Activated T-cell treated with anti-CD3 and anti-CD28 coated beads for 4 hours (primary cell): ENCODE measurements at regions not wholly inside any gene's neighbourhood (a gene's known extent, or its start where the extent isn't known, plus 50 kb on each side); places are given as distances from the start of the nearest gene placed in this dataset.
"Not testable (repeated sequence)": the region's sequence is repeated elsewhere in the genome, so short reads cannot be mapped to it uniquely, and the experiment has no call there.

Experiments used
- DNase-seq: peaks from one replicate; pipeline ENCODE4 v3.0.0-alpha.2; 2020

DNA sequence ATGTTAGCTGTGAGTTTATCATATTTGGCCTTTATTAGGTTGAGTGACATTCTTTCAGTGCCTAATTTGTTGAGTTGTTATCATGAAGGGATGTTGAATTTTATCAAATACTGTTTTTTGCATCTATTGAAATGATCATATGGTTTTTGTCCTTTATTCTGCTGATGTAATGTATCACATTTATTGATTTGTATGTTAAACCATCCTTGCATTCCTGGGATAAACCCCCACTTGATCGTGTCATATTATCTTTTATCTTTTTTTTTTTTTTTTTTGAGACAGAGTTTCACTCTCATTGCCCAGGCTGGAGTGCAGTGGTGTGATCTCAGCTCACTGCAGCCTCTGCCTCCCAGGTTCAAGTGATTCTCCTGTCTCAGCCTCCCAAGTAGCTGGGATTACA, 51.9 kb upstream of the MFGE8 start:
- not testable (repeated sequence) for DNase-seq

DNA sequence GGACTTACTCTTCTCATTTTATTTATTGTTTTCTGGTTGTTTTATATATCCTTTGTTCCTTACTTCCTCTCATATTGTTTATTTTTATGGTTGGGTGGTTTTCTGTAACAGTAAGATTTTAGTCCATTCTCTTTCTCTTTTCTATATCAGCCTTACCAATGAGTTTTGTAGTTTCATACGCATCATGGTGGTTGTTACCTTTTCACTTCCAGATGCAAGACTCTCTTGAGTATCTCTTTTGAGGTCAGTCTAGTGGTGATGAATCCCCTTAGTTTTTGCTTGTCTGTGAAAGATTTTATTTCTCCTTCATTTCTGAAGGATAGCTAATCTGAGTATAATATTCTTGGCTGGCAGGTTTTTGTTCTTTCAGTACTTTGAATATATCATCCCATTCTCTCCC, 57.1 kb upstream of the MFGE8 start:
- DNase-seq, result no peak

DNA sequence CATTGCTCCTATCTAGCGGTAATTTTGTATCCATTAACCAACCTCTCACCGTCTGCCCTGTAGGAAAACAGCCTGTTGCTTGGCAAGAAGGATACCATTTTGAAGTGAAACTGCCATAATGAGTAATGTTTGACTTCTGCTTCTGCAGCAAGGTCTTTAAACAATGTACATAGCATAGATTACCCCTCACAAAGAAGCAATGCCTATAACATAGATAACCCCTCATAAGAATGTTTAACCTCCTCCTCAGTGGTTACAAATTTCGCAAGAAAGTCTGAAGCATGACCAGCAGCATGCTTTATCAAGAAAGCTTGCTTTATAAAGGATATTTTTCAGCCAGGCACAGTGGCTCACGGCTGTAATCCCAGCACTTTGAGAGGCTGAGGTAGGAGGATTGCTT, 61.2 kb upstream of the MFGE8 start:
- DNase-seq, result no peak

DNA sequence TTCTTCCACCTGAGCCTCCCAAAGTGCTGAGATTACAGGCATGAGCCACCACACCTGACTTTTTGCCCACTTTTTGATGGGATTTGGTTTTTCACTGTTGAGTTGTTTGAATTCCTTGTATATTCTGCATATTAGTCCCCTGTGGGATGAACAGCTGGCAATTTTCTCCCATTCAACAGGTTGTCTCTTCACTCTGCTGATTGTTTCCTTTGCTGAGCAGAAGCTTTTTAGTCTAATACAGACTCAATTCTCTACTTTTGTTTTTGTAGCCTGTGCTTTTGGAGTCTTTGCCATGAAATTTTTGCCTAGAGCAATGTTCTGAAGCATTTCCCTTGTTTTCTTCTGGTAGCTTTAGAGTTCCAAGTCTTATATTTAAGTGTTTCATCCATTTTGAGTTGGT, 62.7 kb upstream of the MFGE8 start:
- no peak for DNase-seq

DNA sequence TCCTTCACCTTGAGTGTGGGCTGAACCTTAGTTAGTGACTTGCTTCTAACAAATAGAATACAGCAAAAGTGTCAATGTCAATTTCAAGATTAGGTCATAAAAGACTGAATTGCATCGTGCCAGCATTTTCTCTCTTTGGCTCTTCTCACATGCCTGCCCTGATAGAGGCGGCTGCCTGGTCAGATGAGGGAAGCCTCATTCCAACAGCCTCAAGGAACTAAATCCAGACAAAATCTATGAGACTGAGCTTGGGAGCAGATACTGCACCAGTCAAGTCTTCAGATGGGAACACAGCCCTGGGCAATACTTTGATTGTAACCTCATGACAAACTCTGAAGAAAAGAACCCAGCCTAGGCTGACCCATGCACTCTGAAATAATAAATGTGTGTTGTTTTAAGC, 63.5 kb upstream of the MFGE8 start:
- no peak for DNase-seq

DNA sequence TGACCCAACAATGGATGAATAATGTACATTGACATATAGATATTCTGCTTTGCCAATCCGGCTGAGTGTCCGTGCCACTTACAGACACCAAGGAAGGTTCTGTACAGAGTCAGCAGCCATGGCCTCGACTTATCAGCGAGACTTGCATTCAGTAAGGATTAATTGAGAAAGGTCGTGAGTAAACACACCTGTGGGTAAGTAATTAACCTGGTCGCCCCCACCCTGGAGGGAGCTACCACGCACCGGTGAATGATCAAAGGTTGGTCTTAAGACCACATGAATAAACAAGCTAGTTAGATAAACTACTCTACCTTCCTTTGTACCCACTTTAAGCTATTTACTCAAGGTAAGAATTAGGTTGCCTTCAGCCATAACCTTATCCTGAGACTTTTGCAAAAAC, 66.5 kb upstream of the MFGE8 start:
- no peak for DNase-seq

DNA sequence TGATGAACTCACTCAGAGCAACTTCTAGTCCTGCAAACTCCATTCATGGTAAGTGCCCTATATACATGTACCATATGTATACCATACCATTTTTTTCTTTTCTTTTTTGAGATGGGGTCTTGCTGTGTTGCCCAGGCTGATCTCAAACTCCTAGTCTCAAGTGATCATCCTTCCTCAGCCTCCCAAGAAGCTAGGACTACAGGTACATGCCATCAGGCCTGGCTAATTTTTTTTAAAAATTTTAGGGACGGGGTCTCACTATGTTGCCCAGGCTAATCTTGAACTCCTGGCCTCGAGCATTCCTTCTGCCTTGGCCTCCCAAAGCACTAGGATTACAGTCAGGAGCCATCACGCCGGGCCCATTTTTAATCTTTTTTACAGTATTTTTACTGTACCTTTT, 67.3 kb upstream of the MFGE8 start:
- no peak for DNase-seq

DNA sequence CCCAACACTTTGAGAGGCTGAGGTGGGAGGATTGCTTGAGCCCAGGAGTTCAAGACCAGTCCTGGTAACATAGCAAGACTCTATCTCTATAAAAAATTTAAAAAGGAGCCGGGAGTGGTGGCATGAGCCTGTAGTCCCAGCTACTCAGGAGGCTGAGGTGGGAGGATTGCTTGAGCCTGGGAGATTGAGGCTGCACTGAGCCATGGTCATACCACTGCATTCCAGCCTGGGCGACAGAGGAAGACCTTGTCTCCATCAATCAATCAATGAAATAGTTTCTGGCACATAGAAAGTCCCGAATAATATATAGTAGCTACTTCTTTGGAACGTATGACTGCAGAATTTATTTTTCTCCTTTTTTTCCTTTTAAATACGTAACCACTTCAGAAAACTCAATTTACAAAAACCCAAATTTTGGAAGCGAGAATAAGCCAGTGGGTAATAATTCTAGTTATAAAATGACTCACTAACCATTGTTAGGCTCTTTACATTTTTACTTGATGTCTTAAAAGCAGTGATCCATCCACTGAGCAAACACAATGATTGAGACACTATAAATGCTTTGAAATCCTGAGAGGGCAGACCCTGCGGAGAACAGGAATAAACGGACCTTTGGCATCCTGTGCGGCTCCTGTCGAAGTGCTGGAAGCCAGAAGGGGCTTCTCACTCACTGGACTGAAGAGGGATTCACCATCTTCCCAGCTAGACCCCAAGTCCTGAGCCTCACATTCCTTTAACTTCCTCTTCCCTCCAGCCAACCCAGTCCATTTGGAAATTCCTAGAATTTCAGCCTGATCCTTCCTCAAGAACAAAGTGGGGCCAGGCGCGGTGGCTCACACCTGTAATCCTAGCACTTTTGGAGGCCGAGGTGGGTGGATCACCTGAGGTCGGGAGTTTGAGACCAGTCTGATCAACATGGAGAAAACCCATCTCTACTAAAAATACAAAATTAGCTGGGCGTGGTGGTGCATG, 68.4 kb upstream of the MFGE8 start:
- no peak for DNase-seq

DNA sequence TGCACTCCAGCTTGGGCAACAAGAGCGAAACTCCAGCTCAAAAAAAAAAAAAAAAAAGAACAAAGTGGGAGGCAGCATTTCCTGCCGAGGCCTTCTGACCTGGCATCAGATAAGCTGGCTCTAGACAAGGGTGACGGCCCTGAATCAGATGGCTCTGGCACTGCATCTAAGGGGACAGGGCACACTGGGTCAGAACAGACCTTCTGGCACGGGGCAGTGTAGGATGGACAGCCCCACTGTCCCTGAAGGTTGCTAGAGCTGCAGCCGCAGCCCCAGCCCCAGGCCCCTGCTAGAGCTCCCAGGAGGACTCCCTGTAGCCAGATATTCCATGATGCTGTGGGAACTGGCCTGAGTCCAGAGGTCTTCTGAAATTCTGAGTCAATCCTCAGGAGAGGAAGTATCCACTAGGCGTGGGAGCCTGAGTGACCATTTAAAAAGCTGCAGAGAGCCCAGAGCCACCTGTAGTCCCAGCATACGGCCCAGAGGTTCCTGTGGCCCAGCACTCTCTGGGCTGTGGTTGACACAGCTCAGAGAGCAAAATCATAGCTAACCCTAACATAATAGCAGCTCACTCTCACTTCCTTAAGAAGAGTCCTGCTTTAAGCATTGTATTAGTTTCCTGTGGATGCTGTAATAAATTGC, 69.2 kb upstream of the MFGE8 start:
- DNase-seq, result no peak

DNA sequence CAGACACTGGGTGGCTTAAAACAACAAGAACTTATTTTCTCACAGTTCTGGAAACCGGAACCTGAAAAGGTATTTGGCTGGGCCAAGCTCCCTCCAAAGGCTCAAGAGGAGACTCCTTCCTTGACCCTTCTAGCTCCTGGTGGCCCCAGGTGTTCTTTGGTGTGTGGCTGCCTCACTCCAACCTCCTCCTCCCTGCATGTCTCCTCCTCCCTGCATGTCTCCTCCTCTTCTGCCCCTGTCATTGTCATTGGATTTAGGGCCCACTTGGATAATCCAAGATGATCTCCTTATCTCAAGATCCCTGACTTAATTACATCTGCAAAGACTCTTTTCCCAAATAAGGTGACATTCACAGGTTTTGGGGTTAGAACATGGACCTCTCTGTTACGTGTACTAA, 69.8 kb upstream of the MFGE8 start:
- DNase-seq, result no peak

DNA sequence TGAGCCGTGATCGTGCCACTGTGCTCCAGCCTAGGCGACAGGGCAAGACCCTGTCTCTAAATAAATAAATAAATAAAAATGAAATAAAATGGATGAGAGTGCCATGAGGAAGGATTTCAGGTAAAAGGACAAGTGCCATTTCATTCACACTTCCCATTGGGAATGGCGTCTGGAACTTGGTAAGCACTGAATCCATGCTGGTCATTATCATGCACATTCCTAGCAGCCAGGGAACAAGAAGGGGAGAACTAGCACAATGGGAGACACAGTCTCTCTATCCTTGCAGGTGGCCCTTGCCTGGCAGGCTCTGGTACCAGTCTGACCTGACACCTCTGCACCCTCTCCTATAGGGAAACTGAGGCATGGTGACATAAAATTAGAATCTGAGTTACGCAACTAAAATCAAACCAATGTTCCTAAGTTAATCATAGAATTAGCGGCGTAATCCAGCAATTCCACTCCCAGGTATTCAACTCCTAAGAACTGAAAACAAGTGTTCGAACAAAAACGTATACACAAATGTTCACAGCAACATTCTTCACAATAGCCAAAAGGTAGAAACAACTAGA, 70.8 kb upstream of the MFGE8 start:
- DNase-seq, result no peak

DNA sequence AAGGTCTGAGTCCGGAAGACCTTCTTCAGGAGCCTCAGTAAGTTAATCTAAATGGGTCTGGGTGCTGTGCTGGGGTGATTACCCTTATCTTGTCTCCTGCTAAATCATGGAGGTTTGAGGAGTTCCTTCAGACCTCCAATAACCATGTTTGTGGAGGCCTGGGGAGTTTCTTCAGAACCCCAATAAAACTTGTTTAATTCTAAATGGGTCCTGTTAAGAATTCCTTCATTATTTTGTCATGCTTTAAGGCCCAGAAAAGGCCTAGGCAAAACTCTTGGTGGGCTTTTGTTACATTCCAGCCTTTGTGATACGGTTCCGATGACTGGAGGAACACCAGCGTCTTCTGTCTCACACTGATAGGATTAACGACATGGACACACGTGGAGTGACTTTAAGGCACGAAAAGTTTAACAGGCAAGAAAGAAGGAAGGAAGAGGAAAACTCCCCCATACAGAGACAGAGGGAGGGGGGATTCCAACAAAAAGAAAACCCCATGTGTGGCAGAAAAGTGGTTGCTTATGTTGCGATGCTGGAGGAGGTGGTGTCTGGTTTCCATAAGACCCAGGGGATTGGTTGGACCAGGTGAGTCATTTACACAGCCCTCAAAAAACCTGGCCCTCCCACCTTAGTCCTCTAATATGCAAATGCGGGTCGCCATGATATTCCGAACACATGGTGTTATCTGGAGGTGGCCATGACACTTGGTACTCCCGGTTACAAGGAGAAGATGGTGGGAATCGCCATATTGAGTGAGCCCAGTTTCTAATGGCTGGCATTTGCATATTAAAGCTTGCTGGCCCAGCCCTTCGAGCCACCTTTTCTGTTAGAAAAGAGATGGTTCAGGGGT, 72.6 kb upstream of the MFGE8 start:
- DNase-seq, result no peak

DNA sequence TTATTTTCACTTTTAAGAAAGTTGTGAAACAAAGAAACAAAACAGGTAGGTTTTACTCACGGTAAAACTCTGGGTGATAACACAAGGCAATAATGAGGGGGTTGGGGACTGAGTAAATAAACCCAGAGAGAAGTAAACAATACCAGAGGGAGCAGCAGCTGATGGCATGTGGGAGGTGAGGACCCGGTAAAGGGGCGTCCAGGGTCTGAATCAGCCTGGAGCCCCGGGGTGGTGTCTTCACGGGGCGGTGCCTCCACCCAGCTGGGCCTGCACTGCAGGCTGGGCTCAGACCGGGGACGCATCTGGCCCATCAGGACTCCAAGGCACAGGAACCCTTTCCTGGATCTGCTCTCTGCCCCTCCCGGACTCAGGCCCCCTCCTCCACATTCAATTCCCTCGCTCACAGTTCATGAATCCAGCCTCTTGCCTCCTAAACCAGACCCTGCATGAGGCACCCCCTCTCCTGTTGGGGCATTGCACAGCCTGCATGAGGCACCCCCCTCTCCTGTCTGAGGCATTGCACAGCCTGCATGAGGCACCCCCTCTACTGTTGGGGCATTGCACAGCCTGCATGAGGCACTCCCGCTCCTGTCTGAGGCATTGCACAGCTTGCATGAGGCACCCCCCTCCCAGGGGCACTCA, 73.9 kb upstream of the MFGE8 start:
- DNase-seq, result no peak

DNA sequence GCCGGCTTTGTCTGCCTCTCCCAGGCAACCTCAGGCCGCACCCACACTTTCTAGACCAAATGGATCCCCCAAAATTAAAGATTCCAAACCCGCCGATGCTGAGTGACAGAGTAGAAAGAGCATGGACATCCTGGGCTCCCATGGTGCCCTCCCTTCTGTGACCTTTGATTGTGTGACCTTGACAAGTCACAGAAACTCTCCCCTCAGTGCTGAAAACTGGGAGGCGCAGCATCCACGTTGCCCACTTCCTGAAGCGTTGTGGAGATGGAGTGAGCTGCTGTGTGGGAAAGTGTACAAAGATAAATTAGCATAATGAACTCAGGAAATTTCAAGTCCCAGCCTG, 74.4 kb upstream of the MFGE8 start:
- no peak for DNase-seq

DNA sequence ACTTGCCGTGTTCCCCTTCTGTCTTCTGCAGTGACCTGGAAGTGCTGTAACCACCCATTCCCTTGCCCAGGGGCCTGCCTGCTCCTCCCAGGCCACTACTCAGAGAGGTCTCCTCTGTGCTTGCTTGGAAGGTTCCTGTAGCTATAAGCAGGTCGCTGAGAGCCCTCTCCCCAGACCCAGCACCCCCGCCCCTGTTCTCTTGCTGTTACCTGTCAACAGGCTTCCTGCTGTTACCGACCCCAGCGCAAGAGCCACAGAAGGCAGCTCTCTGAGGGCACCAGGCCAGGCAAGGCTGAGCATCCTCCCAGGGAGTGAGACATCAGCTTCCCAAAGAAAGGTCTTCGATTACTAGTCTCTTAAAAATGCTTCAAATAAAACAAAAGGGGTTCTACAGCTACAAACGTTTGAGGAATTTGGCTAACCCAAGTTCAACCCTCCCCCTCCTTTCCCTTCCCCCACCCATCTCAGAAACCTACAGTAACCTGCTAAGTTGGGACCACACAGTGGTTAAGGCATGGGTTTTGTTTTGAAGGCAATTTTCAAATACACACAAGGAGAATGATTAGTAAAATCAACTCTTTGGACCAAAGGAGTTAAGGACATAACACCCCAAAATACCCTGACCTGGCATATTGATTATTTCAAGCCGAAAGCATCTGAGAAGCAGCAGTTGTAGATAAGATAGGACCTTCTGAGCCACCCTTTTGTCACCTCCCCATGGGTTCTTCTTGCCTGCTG, 74.9 kb upstream of the MFGE8 start:
- no peak for DNase-seq

DNA sequence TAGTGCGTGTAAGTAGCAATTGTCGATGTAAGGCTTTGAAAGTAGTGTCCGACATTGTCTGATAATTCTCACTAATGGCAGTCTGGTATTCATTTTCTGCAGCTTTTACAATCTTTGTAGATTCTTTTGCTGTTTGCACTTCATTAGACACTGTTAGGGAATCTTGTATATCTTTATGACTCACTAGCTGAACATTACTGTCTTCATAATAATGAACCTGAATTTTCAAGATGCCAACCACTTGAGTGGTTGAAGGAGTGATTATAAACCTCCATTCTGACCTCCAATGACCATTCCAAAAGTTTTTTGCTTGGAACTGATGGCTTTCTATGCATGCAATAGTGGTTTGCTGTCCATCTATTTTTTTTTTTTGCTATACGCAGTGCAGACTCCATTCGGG, 76.4 kb upstream of the MFGE8 start:
- DNase-seq, result no peak

DNA sequence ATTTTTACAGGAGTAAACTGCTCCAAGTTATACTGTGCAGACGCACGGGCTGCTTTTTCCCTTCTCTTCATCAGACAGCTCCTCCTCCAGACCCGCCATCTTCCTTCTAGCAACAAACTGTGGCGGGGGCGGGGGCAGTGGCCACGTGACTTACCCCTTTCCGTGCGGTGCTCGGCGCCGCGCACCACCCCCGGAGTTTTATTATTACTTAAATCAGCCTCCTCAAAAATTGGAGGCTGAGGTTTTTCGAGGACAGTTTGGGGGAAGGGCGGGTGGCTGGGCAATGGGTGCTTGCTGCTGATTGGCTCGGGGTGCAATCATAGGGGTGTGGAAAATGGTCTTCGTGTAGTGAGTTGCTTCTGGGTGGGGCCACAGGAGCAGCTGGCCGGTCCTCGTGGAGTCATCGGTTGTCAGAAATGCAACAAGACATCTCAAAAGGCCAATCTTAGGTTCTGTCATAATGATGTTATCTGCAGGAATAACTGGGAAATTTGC, 77.1 kb upstream of the MFGE8 start:
- no peak for DNase-seq

DNA sequence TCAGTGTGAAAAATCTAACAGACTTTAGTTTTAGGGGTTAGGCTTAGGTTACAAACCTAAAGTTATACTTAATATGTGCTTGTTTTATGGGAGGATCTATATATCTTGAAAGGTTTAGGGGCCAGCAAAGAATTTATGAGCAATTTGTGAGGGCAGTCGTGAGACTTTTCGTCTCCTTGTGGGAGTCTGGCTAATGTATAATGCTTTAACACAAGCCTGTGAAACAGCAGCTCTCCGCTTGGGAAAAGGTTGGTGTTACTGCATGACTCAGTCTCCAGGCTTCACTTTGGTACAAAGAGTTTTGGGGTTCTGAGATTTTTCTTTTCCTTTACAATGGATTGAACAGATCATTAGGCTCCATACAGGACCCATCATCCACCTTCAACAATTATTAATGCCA, 79.0 kb upstream of the MFGE8 start:
- no peak for DNase-seq

DNA sequence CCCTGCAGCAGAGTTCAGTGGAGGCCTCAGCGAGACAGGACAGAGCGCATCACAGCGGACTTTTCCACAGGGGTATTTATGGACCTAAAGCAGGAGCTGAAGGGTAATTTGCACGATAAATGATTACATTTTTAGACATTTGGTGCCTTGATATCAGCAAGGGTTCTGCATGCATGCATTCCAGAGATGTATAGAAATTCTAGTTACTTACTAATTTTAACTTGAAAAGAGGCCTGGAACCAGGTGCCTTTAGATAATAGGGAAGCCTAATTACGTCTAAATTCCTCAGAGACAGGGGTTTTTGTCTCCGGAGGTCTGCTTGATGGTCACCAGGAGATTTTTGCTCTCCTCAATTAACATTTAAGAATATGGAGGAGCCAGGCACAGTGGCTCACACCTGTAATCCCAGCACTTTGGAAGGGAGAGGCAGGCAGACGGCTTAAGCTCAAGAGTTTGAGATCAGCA, 79.8 kb upstream of the MFGE8 start:
- no peak for DNase-seq

DNA sequence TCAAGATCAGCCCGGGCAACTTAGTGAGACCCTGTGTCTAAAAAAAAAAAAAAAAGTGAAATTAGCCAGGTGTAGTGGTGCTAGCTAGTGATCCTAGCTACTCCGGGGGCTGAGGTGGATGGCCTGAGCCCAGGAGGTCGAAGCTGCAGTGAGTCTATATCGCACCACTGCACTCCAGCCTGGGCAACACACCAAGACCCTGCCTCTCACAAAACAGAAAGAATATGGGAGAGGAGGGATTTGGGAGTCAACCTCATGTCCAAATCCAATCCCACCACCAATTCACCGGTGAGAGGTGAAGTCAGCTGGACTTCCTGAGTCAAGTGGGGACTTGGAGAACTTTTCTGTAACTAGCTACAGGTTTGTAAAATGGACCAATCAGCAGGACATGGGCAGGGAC, 80.5 kb upstream of the MFGE8 start:
- DNase-seq, result no peak

DNA sequence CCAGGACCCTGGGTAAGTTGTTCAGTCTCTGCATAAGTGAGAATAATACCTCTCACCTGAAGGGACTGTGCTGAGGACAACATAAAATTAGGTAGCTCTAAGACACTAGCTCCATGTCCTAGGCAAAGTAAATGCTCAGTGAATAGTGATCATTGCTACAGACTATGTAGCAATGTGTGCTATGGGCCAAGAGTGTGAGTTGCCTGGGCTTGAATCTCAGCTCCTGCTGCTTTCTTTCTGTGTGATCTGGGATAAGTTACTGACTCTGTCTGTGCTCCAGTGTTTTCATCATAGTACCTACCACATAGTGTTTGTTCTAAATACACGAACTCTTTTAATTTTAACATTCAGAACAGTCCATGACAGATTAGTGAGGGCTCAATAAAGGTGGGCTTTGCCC, 81.1 kb upstream of the MFGE8 start:
- DNase-seq, result no peak

DNA sequence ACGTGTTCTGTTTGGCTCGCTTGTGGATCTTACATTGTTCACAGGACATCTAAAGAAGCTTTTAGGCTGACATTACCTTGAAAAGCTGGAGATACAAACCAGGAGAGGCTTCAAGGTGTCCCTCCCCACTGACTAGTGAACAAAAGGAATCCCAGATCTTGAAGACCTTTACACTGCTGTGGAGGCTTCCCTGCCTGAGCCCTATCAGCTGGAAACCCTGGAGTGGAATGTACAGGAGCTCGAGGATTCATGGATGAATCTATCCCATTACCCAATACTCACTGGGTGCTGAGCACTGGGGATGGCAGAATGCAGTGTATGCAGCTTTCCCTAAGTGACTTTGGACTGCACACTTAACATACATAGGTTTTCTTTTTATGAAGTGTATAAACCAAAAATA, 82.3 kb upstream of the MFGE8 start:
- DNase-seq, result no peak
